BLaER1 treated with 17β-estradiol and CSF1 and Interleukin-3, amounts not matched to agents 10 nM and 100 nM (cell line): ENCODE measurements at regions not wholly inside any gene's neighbourhood (a gene's known extent, or its start where the extent isn't known, plus 50 kb on each side); places are given as distances from the start of the nearest gene placed in this dataset.

Source experiments
- H3K27ac ChIP-seq, 11 experiments: shearing (Covaris generic); formaldehyde crosslinking; 2 replicates each; pipeline ENCODE4 v1.8.1; 2022
- H3K27me3 ChIP-seq, 11 experiments: shearing (Covaris generic); formaldehyde crosslinking; 2 replicates each; pipeline ENCODE4 v1.8.1; 2022
- H3K36me3 ChIP-seq, 11 experiments: shearing (Covaris generic); formaldehyde crosslinking; 2 replicates each; pipeline ENCODE4 v1.8.1; 2022
- H3K4me1 ChIP-seq, 10 experiments: shearing (Covaris generic); formaldehyde crosslinking; 2 replicates each; pipeline ENCODE4 v1.8.1; 2022
- H3K4me2 ChIP-seq, 11 experiments: shearing (Covaris generic); formaldehyde crosslinking; 2 replicates each; pipeline ENCODE4 v1.8.1; 2022
- H3K4me3 ChIP-seq, 10 experiments: shearing (Covaris generic); formaldehyde crosslinking; 2 replicates each; pipeline ENCODE4 v1.8.1; 2022
- H3K9ac ChIP-seq, 11 experiments: shearing (Covaris generic); formaldehyde crosslinking; 2 replicates each; pipeline ENCODE4 v1.8.1; 2022
- H3K9me3 ChIP-seq, 11 experiments: shearing (Covaris generic); formaldehyde crosslinking; replicated peaks in 1 of 11; 2 replicates each; pipeline ENCODE4 v1.8.1; 2022
- H4K20me1 ChIP-seq, 11 experiments: shearing (Covaris generic); formaldehyde crosslinking; 2 replicates each; pipeline ENCODE4 v1.8.1; 2022
- Cebpa-rat ChIP-seq, 11 experiments: shearing (Covaris generic); IDR thresholded peaks; 2 replicates each; pipeline ENCODE4 v1.8.1; 2022

DNA sequence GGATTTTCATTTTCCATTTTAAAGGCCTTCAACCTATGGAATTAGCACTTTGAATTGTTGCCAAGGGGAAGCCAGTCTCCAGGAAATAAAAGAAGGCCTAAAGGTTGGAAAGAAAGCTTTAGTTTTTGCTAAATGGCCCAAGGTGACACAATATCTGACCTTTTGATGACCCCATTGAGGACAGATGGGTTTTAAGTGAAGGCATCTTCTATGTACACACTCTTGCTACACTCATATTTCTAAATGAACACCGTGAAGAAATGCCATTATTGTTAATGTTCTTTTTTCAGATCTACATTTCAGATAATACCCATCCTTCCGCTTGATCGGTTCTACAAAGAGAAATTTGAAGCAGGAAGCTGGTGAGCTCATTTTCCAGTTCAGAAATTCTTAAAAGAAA, 162.8 kb upstream of the POU3F4 start:
- Histone ChIP-seq H3K27ac (no peak overlapping the region), H4K20me1 (no peaks in the 10 kb centered on the region; a peak in 1 of 22 replicates), H3K4me1 (no peaks in the 10 kb centered on the region), H3K9me3 (no peaks in the 10 kb centered on the region), H3K27me3 (peaks cover 32 to 96% (median 91%) of the 10 kb centered on the region in 11 experiments), H3K36me3 (no peaks in the 10 kb centered on the region), H3K4me3 (no peak overlapping the region), H3K4me2 (no peak overlapping the region), H3K9ac (no peak overlapping the region)
- TF ChIP-seq Cebpa-rat (IDR thresholded peaks at IDR 0.05) = no peak
